Erythroblast (primary cell): ENCODE measurements at regions not wholly inside any gene's neighbourhood (a gene's known extent, or its start where the extent isn't known, plus 50 kb on each side); places are given as distances from the start of the nearest gene placed in this dataset.

Experiments
- GATA1 ChIP-seq: IDR thresholded peaks from 2 replicates; pipeline ENCODE4 v1.6.1; 2011; ENCODE audit warnings: low read depth, mild to moderate bottlenecking, control low read depth, low read length, moderate library complexity
- POLR2A ChIP-seq: IDR thresholded peaks from 2 replicates; pipeline ENCODE4 v1.6.1; 2011; ENCODE audit warnings: mild to moderate bottlenecking, low read length

GRCh38 chr5:136661026-136661425 lies 295.7 kb upstream of the TRPC7 start:
- TF ChIP-seq POLR2A, result no peak
- TF ChIP-seq GATA1, result no peak
